ENCODE measurements at regions not wholly inside any gene's neighbourhood (a gene's known extent, or its start where the extent isn't known, plus 50 kb on each side); places are given as distances from the start of the nearest gene placed in this dataset.

DNA sequence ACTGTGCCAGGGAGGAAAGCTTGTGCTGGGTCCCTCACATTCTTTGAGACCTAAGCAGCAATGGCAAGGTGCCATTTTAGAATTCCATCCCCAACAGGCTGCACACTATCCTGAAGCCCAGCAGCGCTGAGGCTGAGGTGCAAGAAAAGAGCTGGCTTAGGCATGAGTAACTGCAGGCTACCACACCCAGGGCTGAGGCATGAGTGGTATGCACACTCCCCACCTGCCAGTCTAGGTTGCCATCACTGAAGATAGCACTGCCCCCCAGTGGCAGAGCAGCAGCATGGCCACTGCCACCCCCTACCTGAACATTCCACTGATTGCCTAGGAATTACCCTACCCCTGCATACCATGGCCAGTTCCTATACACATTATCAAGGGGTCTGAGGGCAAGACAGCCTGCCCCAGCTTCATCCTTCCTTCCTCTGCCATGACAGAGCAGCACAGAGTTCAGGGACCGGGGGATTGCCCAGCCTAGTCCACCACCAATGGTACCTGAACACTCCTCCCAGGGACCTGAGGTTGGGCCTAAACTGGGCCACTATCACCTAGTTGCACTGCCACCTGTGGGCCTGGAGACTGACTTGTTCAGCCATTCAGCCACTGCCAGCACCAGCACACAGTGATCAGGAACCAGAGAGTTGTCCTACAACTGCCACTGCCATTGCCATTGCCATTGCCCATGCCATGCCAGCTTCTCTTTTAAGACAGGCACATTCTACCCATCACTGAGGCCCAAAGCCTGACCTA, 129.8 kb downstream of the SATB1 start:
- DNase-seq: peak; percentile 68 to 82

DNA sequence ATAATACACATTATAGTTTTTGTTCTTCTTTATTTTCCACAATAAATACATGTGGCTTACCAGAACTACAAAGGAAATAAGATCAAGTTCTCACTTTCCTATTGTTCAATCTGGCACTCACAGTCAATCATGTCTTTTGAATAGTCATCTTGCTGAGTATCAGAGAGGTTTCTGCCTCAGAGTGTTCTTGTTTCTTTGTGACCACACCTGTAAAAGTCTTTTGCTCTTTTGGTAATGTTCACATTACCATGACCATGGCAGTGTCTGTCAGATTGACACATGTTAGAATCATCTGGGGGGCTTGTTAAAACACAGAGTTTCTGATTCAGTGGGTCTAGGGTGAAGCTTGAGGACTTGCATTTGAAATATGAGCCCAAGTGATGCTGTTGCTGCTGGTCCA, 135.0 kb downstream of the SATB1 start:
- no peak for DNase-seq

DNA sequence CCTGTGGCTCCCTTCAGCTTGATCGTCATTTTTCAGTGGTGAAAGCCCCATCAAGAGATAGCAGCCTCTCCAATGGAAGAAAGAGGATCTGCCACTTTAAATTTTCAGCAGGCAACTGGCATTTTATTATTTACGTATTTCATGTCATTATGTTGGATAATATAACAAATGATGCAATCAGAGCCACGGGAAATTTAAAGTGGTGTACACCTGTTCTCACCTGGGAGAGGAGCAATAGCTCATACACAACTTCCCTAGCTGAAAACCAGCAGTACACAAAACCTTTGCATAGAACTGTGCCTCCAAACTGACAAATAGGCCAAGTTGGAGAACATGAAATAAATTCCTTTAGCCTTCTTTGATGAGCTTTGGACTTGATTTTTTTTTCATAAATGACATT, 136.9 kb downstream of the SATB1 start:
- no peak for DNase-seq

DNA sequence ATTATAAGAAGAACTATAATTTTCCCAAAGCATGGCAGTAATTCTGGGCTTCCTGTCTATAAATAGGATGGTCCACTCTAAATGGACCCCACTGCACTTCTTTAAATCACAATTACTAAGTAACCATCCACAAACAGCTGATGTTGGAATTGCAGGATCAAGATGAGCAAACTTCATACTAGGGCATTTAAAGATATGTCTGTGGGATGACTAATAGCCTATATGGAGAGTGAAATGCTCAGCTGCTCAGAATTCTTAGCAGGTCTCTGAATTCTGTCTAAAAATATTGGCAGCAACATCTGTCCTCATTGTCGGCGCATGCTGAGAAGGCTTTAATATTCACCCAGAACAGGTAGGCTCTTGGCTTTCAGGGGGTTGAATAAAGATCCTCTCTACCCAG, 140.4 kb downstream of the SATB1 start:
- DNase-seq: no peak

DNA sequence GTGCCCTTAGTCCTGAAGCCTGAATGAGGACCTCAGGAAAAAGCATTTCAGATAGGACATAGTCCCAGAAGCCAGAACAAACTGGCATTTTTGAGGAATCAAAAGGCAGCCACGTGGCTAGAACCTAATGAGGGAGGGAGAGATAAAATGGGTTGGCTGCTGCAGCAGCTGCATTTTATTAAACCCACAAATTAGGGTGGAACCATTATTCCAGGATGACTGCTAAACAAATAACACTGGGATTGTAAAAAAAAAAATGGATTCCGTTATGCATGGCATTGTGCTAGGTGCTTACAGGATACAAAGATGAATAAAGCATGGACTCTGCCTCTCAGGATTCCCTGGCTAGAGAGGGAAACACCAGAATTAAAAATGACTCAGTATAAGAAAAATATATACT, 141.5 kb downstream of the SATB1 start:
- no peak for DNase-seq

GRCh38 chr3:18282507-18282906, 142.6 kb downstream of the SATB1 start:
- no peak for DNase-seq

DNA sequence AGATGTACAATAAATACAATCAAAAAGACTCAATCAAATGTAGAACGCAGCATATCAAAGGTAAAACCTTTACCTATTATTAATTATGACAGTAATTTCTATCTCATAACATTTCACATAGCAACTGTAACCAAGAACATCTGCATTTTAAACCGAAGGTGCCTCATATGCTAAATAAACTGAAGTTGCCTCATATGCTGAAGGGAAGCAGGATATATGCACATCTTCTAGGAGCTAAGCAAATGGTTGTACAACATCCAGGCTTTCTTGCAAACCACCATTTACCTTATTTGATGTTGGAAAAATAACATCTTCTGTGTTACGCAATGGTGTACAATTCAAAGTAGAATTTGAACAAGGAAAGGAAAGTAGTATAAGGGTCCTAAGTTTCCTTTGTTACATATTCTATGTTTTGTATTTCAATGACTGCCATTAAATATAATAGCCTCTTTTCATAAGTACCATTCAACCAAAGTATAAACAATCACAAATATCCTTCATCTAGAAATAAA, 145.9 kb downstream of the SATB1 start:
- no peak for DNase-seq

- no peak for DNase-seq
These were observed 160.3 kb downstream of the SATB1 start for GRCh38 chr3:18264853-18265252.

DNA sequence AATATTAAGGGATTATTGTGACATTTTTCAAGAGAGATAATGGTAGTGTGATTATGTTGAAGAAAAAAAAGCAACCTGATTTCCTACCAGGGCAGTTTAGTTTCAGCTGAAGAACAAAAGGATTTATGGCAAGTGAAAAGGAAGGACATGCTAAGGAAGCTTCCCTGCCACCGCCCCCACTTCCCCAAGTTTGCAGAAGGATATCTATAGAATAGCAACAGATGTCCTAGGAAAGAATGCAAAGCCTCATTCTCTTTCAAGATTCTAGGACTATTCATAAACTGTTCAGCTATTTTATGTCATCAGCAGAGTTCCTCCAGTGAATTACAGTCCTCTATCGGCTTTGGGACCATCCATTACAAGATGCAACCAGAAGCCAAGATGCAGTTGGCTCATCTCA, 160.8 kb downstream of the SATB1 start:
- DNase-seq: no peak

- no peak for DNase-seq
These were observed 166.6 kb downstream of the SATB1 start for GRCh38 chr3:18258492-18258891.

DNA sequence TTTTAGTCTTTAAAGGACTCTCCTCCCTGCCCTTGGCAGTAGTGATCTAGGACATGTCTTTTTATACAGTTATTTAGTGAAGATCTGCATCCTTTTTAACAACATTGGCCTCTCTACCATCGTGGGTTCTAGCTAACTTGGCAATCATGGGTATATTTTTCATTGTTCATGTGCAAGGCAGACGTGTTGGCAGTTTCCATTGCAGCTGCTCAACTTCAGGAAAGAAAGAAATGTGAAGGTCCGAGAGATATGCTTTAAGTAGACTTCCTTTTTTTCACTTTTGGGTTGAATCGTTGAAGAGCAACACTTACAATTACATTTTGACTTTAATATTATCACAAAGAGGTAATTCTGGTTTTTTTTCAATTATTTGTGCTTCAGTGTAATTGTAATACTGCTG, 172.6 kb downstream of the SATB1 start:
- DNase-seq: no peak

- no peak for DNase-seq
These were observed 174.1 kb downstream of the SATB1 start for GRCh38 chr3:18250991-18251390.

GRCh38 chr3:18249126-18249525, 176.0 kb downstream of the SATB1 start:
- DNase-seq: no peak

DNA sequence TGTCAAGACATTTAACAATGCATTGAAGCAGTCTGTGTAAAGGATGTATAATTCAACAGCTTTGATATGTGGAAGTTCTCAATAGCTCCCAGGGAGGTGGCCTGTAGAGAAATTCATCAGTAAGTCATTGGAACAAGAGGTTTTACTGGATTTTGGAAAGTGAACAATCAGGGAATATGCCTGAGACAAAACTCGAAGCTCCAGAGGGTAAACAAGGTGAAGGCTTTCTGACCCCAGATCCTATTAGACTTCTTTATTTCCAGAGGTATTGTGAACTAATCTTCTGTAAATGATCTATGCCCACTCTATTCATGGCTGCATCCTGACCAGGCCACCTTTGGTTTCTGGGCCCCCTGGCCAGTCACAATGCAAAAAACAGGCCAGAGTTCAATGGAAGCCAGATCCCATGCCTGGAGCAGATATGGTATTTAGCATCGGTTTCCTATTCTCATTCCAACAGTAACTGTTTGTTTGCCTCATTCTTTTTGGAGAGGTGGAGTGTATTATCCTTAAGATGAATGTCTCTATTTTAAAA, 177.3 kb downstream of the SATB1 start:
- DNase-seq: no peak

DNA sequence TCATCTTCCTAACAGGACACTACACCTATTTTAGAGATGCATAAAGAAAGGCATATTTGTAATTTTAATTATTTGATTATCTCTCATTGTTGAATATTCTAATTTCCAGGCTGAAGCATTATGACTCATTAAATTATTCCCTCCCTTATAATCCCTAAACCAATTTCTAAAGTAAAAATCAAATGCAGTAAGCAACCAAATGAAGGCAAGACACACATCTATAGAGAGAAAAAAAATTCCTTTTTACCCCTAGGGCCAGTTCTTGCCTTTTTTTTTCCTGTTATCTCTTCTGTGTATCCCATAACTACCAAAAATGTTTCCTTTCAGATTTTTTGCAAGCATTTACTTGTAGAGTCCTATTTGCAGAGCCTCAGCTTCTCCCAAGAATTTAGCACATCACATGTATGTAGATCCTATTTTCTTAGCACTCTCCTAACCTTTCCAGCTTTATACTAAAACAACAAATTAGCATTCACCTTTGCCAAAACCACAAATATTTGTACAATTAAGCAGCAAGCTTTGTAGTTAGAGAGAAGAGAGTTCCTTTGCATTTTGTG, 177.9 kb downstream of the SATB1 start:
- no peak for DNase-seq

DNA sequence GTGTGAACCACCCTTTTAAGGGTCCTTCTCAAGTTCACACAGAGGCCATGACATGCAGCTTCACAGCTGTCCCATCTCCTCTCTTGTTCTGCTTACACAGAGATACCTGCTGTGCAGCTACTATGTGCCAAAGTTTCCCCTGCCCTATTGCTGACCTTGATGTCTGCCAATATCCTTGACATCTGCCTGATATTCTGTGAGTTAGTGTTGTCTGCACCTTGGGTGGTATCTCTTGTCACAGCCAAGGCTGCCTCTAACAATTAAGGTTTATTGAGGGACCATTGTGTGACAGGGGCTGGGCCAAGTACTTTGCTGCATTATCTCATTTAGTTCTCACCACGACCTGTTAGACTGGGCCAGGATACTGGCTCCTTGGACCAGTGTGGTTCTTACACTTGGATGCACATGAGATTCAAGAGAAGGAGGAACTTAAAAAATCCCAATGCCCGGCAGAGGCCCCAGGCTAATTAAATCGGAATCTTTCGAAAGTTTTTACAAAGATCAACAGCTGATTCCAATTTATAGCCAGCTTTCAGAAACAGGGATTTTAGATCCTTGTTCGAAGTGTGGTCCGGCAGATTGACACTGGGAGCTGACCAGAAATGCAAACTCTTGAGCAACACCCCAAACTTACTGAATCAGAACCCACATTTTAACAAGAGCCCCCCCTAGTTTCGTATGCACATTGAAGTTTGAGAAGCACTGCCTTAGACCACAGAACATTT, 178.6 kb downstream of the SATB1 start:
- DNase-seq: no peak

DNA sequence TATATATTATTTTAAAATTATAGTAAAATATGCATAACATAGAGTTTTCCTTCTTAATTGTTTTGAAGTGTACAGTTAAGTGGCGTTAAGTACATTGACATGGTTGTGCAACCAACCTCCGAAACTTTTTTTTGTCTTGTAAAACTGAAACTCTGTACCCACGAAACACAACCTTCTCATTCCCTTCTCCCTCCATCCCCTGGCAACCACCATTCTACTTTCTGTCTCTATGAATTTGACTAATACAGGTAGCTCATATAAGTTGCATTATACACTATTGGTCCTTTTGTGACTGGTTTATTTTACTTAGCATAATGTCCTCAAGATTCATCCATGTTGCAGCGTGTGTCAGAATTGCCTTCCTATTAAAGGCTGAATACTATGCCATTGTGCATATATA, 179.4 kb downstream of the SATB1 start:
- DNase-seq: no peak

DNA sequence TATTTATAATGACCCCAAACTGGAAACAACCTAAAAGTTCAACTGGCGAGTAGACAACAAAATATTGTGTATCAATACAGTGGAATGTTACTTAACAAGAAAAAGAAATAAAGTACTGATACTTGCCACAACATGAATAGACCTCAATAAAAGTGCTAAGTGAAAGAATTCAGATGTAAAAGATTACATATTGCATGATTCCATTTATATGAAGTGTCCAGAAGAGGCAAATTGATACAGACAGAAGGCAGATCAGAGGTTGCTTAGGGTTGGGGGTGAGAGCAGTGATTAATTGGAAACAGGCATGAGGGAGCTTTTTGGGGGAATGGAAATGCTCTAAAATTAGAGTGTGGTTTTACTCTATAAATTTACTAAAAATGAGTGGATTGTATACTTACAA, 183.3 kb downstream of the SATB1 start:
- no peak for DNase-seq

GRCh38 chr3:18239674-18240073, 185.5 kb downstream of the SATB1 start:
- DNase-seq: no peak

DNA sequence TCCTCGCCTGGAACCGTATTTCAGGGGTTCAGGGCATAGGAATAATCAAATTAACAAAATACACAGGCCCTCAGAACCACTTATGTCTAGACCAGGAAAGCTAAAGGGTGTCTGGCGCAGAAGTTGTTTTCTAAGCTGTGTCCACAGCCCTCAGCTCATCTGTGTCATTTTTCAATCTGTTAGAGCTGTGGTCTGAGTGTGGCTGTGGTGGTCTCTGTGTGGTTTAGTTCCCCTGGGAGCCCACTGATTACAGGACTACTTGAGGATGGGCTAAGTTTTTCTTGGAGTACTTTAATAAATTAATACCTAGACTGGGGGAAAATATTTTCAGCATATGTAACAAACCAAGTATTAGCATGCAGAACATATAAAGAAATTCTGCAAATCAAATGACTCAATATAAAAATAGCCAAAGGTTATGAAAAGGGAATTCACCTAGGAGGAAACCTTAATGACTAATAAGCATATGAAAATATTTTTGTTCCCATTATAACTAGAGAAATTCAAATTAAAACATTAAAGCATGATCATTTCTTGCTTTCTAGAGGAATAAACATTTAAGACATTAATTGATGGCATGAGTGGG, 186.3 kb downstream of the SATB1 start:
- no peak for DNase-seq

GRCh38 chr3:18238332-18238731, 186.8 kb downstream of the SATB1 start:
- DNase-seq: no peak

DNA sequence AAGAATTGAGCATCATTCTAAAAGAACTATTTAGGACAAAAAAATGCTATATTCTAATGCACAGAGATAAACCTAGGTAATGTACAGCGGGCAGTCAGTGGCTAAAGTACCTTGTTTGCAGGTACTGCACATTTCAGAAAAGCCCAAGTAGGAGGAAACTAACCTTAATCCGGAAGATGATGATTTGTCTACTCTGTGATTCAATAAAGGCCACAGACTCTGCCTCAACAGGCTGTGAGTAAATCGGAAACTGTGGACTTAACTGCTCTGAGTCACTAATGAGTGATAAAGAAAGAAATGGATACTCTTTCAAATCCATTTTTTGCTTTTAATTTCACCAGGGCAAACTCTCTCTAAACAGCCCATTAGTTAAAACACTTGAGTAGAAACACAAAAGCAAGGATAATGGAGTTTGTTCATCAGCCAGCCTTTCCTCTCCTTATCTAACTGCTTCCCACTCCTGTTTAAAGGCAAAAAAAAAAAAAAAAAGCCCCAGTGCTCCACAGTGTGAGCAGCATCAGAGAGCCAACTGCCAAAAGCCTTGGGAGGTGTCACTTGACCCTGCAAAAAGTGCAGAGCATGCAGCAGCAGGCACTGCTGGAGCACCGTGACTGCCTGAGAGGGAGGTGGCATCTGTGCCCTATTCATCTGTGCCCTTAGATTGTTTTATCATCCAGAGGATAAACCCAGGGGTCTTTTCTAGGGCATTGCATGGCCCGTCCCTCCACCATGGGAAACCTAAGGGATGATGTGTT, 187.7 kb downstream of the SATB1 start:
- no peak for DNase-seq

DNA sequence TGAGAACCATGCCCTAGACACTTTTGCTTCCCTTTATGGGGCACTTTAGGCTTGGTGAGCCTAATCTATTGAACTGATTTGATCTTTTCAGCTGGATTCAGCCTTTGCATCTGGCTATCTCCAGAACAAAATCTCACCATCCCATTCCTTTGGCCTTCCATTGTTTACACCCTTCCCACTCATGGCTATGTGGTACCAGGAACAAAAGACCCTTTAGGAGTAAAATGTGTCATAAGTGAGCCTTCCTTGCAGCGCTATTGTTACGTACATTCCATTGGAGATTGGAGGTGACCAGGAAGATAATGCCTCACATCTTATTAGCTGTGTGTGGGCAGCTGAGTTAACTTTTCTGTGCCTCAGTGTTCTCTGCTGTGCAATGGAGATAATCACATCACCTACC, 188.4 kb downstream of the SATB1 start:
- no peak for DNase-seq

Measured in SW 1271 (cell line).